ENCODE measurements at regions not wholly inside any gene's neighbourhood (a gene's known extent, or its start where the extent isn't known, plus 50 kb on each side); places are given as distances from the start of the nearest gene placed in this dataset.

- TF ChIP-seq CTCF (conservative IDR thresholded peaks at IDR 0.05 in 1 of 2, IDR thresholded peaks at IDR 0.05 in 1 of 2; ENCODE audit: extremely low read depth in 1 of 2, insufficient read depth in 1 of 2, low read depth in 1 of 2, low read length in 2 of 2) (no peak), EZH2 (IDR thresholded peaks at IDR 0.05; ENCODE audit: borderline replicate concordance, low read length) (no peak)
Measured at GRCh38 chr5:36406023-36406422, 104.3 kb upstream of the RANBP3L start.

Measured in mammary epithelial cell (primary cell).